Suprapubic skin (tissue), 4 donors: ENCODE measurements at regions not wholly inside any gene's neighbourhood (a gene's known extent, or its start where the extent isn't known, plus 50 kb on each side); places are given as distances from the start of the nearest gene placed in this dataset.

ENCODE experiments used
- CTCF ChIP-seq, 2 donors: fragments of 200-600 bp in 1 of 2; fragments of 450-650 bp in 1 of 2; sonication (generic) in 1 of 2; IDR thresholded peaks; one replicate each; pipeline ENCODE4 v1.5.1; 2016 to 2019; ENCODE audit warnings: antibody characterized with exemption in 2 of 2, mild to moderate bottlenecking in 1 of 2, moderate library complexity in 1 of 2
- EP300 ChIP-seq: sonication (generic); formaldehyde crosslinking; IDR thresholded peaks from one replicate; pipeline ENCODE4 v1.6.1; 2017; ENCODE audit warnings: antibody characterized with exemption
- POLR2AphosphoS5 ChIP-seq, 3 donors: sonication (generic); formaldehyde crosslinking; IDR thresholded peaks; one replicate each; pipeline ENCODE4 v1.6.1; 2017; ENCODE audit warnings: antibody characterized with exemption in 3 of 3

GRCh38 chr1:177356674-177357435 is 186.1 kb downstream of the BRINP2 start:
- no peak for TF ChIP-seq CTCF (IDR thresholded peaks at IDR 0.05)
- no peak for TF ChIP-seq POLR2AphosphoS5 (IDR thresholded peaks at IDR 0.05)
- TF ChIP-seq EP300, result no peak
